ENCODE measurements at regions not wholly inside any gene's neighbourhood (a gene's known extent, or its start where the extent isn't known, plus 50 kb on each side); places are given as distances from the start of the nearest gene placed in this dataset.
"Not testable (repeated sequence)": the region's sequence is repeated elsewhere in the genome, so short reads cannot be mapped to it uniquely, and the experiment has no call there.

DNA sequence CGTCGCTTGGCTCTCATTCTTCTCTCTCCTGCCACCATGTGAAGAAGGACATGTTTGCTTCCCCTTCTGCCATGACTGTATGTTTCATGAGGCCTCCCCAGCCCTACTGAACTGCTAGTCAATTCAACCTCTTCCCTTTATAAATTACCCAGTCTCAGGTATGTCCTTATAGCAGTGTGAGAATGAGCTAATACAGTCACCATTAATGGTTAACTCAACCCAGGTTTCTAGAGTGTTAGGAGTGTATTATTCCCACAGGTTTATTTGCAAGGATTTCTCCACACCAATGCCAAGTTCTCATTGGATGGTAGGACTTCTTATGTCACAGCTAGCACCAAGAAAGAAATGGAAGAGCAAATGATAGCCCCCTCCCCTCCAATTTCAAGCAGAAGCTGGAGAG, 71.9 kb downstream of the DYNAP start:
- H3K27ac ChIP-seq (ENCODE audit: low read length, poor library complexity, severe bottlenecking): no peak overlapping the region
- no peak overlapping the region for H3K23ac ChIP-seq (ENCODE audit: low read length in 2 of 2)
- no peaks in the 10 kb centered on the region for H3K4me1 ChIP-seq (ENCODE audit: control insufficient read depth, insufficient read depth, low read depth, low read length)
- WGBS: 93% methylated on average over 2 of the region's 2 CpGs
- H3K36me3 ChIP-seq (ENCODE audit: control insufficient read depth in 1 of 2, insufficient read depth in 2 of 2, low read depth in 1 of 2, low read length in 2 of 2): no peaks in the 10 kb centered on the region
- H2AK5ac ChIP-seq (ENCODE audit: low read length, severe bottlenecking): no peak overlapping the region
- H3K14ac ChIP-seq (ENCODE audit: low read length in 2 of 2): no peak overlapping the region
- H3K27me3 ChIP-seq (ENCODE audit: control insufficient read depth in 1 of 2, insufficient read depth in 1 of 2, low read length in 2 of 2): no peaks in the 10 kb centered on the region
- H4K8ac ChIP-seq (ENCODE audit: low read length): no peak overlapping the region
- H2BK12ac ChIP-seq (ENCODE audit: low read length in 2 of 2): no peak overlapping the region
- no peak overlapping the region for H2AFZ ChIP-seq (ENCODE audit: low read depth, low read length)
- H2BK120ac ChIP-seq (ENCODE audit: low read depth, low read length): no peak overlapping the region
- no peak overlapping the region for H3K18ac ChIP-seq (ENCODE audit: low read depth in 1 of 2, low read length in 2 of 2)
- H3K9me3 ChIP-seq (ENCODE audit: control insufficient read depth, low read length): no peaks in the 10 kb centered on the region
- H3K4ac ChIP-seq (ENCODE audit: low read depth in 1 of 2, low read length in 2 of 2): no peak overlapping the region
- H3K4me2 ChIP-seq (ENCODE audit: low read length, poor library complexity, severe bottlenecking): no peak overlapping the region
- H3K9ac ChIP-seq (ENCODE audit: low read length): no peak overlapping the region
- no peaks in the 10 kb centered on the region for H3K79me1 ChIP-seq (replicated peaks; ENCODE audit: low read length, poor library complexity, severe bottlenecking)
- no peak overlapping the region for H3K4me3 ChIP-seq (ENCODE audit: insufficient read depth in 1 of 2, low read depth in 1 of 2, low read length in 2 of 2)
- no peak for DNase-seq
- no peak overlapping the region for H2BK5ac ChIP-seq (ENCODE audit: low read depth, low read length, poor library complexity, severe bottlenecking)
- no peak overlapping the region for H4K91ac ChIP-seq (ENCODE audit: low read length)
- H2BK15ac ChIP-seq (ENCODE audit: low read depth, poor library complexity, severe bottlenecking): no peak overlapping the region

DNA sequence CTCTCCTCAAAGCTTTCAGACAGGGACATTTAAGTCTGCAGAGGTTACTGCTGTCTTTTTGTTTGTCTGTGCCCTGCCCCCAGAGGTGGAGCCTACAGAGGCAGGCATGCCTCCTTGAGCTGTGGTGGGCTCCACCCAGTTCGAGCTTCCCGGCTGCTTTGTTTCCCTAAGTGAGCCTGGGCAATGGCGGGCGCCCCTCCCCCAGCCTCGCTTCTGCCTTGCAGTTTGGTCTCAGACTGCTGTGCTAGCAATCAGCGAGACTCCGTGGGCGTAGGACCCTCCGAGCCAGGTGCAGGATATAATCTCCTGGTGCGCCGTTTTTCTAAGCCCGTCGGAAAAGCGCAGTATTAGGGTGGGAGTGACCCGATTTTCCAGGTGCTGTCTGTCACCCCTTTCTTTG, 78.7 kb downstream of the DYNAP start:
- H3K14ac ChIP-seq (ENCODE audit: low read length in 2 of 2); H2AK5ac ChIP-seq (ENCODE audit: low read length, severe bottlenecking); H3K27me3 ChIP-seq (ENCODE audit: control insufficient read depth in 1 of 2, insufficient read depth in 1 of 2, low read length in 2 of 2); H2BK15ac ChIP-seq (ENCODE audit: low read depth, poor library complexity, severe bottlenecking); H3K18ac ChIP-seq (ENCODE audit: low read depth in 1 of 2, low read length in 2 of 2); DNase-seq; H3K4ac ChIP-seq (ENCODE audit: low read depth in 1 of 2, low read length in 2 of 2); H3K4me3 ChIP-seq (ENCODE audit: insufficient read depth in 1 of 2, low read depth in 1 of 2, low read length in 2 of 2); H3K4me2 ChIP-seq (ENCODE audit: low read length, poor library complexity, severe bottlenecking); H3K79me1 ChIP-seq (replicated peaks; ENCODE audit: low read length, poor library complexity, severe bottlenecking); H4K8ac ChIP-seq (ENCODE audit: low read length); H3K36me3 ChIP-seq (ENCODE audit: control insufficient read depth in 1 of 2, insufficient read depth in 2 of 2, low read depth in 1 of 2, low read length in 2 of 2); H3K9me3 ChIP-seq (ENCODE audit: control insufficient read depth, low read length); H2BK5ac ChIP-seq (ENCODE audit: low read depth, low read length, poor library complexity, severe bottlenecking); H3K23ac ChIP-seq (ENCODE audit: low read length in 2 of 2); H3K9ac ChIP-seq (ENCODE audit: low read length); H3K27ac ChIP-seq (ENCODE audit: low read length, poor library complexity, severe bottlenecking); H3K4me1 ChIP-seq (ENCODE audit: control insufficient read depth, insufficient read depth, low read depth, low read length); H2AFZ ChIP-seq (ENCODE audit: low read depth, low read length); H4K91ac ChIP-seq (ENCODE audit: low read length); H2BK12ac ChIP-seq (ENCODE audit: low read length in 2 of 2); H2BK120ac ChIP-seq (ENCODE audit: low read depth, low read length): not testable (repeated sequence)
- WGBS: 89% methylated on average over 11 of the region's 15 CpGs

DNA sequence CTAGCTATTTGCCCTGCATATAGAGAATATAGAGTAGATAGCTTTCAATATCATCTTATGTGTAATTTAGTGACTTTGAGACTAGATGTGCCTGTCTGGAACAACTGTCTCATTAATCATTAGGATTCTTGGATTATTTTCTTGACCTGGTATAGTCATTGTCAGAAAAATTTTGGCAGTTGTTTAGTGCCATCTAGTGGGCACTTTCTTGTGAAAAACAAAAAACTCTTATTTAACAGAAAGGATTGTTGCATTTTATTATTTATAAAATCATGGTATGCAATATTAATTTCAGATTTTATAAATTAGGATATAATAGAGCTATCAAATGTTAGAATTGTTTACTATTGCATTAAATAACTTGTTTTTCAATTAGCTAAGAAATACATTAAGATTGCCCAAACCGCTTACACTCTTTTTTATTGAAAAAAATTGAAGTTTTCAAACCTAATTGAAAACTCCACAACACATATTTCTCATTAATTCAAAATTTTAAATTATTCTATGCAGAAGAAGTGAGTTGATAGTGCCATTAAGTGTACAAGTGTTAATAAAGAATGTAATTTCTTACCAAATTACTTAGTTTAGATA, 80.3 kb downstream of the DYNAP start:
- Histone ChIP-seq H3K4me3 (ENCODE audit: insufficient read depth in 1 of 2, low read depth in 1 of 2, low read length in 2 of 2) (no peak overlapping the region), H3K9me3 (ENCODE audit: control insufficient read depth, low read length) (no peaks in the 10 kb centered on the region), H3K27me3 (ENCODE audit: control insufficient read depth in 1 of 2, insufficient read depth in 1 of 2, low read length in 2 of 2) (no peaks in the 10 kb centered on the region), H2BK5ac (ENCODE audit: low read depth, low read length, poor library complexity, severe bottlenecking) (no peak overlapping the region), H4K91ac (ENCODE audit: low read length) (no peak overlapping the region), H3K27ac (ENCODE audit: low read length, poor library complexity, severe bottlenecking) (no peak overlapping the region), H3K18ac (ENCODE audit: low read depth in 1 of 2, low read length in 2 of 2) (no peak overlapping the region), H3K4ac (ENCODE audit: low read depth in 1 of 2, low read length in 2 of 2) (no peak overlapping the region), H4K8ac (ENCODE audit: low read length) (no peak overlapping the region), H3K14ac (ENCODE audit: low read length in 2 of 2) (no peak overlapping the region), H3K23ac (ENCODE audit: low read length in 2 of 2) (no peak overlapping the region), H3K4me1 (ENCODE audit: control insufficient read depth, insufficient read depth, low read depth, low read length) (peaks cover 4% of the 10 kb centered on the region), H2BK15ac (ENCODE audit: low read depth, poor library complexity, severe bottlenecking) (no peak overlapping the region), H2AK5ac (ENCODE audit: low read length, severe bottlenecking) (no peak overlapping the region), H3K36me3 (ENCODE audit: control insufficient read depth in 1 of 2, insufficient read depth in 2 of 2, low read depth in 1 of 2, low read length in 2 of 2) (no peaks in the 10 kb centered on the region), H3K79me1 (replicated peaks; ENCODE audit: low read length, poor library complexity, severe bottlenecking) (no peaks in the 10 kb centered on the region), H2BK12ac (ENCODE audit: low read length in 2 of 2) (no peak overlapping the region), H3K9ac (ENCODE audit: low read length) (no peak overlapping the region), H3K4me2 (ENCODE audit: low read length, poor library complexity, severe bottlenecking) (no peak overlapping the region), H2AFZ (ENCODE audit: low read depth, low read length) (no peak overlapping the region), H2BK120ac (ENCODE audit: low read depth, low read length) (no peak overlapping the region)
- WGBS: 100% methylated on average over 1 of the region's 1 CpG
- DNase-seq: peak; percentile 53

DNA sequence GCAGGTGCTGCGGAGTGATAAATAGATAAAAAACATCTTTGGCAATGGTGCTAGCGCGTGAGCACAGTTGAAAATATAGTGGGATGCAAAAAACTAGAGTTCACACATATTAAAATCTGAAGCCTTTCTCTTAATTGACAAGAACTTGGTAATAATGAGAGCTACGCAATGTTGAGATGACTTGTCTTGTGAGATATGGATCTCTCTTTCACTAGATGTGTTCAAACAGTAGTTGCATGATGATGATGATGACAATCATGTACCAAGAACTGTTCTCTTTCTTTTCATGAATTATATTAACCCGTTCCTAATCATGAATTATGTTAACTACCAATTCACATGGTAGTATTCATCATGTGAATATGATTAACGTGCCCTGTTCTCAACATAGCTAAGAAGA, 81.1 kb downstream of the DYNAP start:
- Histone ChIP-seq H3K18ac (ENCODE audit: low read depth in 1 of 2, low read length in 2 of 2) (no peak overlapping the region), H3K23ac (ENCODE audit: low read length in 2 of 2) (no peak overlapping the region), H2BK15ac (ENCODE audit: low read depth, poor library complexity, severe bottlenecking) (no peak overlapping the region), H3K27ac (ENCODE audit: low read length, poor library complexity, severe bottlenecking) (no peak overlapping the region), H3K4me1 (ENCODE audit: control insufficient read depth, insufficient read depth, low read depth, low read length) (peaks cover 4% of the 10 kb centered on the region), H3K14ac (ENCODE audit: low read length in 2 of 2) (no peak overlapping the region), H3K27me3 (ENCODE audit: control insufficient read depth in 1 of 2, insufficient read depth in 1 of 2, low read length in 2 of 2) (no peaks in the 10 kb centered on the region), H4K91ac (ENCODE audit: low read length) (no peak overlapping the region), H3K36me3 (ENCODE audit: control insufficient read depth in 1 of 2, insufficient read depth in 2 of 2, low read depth in 1 of 2, low read length in 2 of 2) (no peaks in the 10 kb centered on the region), H3K4ac (ENCODE audit: low read depth in 1 of 2, low read length in 2 of 2) (no peak overlapping the region), H3K9ac (ENCODE audit: low read length) (no peak overlapping the region), H2AFZ (ENCODE audit: low read depth, low read length) (no peak overlapping the region), H2BK5ac (ENCODE audit: low read depth, low read length, poor library complexity, severe bottlenecking) (no peak overlapping the region), H3K4me2 (ENCODE audit: low read length, poor library complexity, severe bottlenecking) (no peak overlapping the region), H4K8ac (ENCODE audit: low read length) (no peak overlapping the region), H3K9me3 (ENCODE audit: control insufficient read depth, low read length) (no peaks in the 10 kb centered on the region), H2AK5ac (ENCODE audit: low read length, severe bottlenecking) (no peak overlapping the region), H3K4me3 (ENCODE audit: insufficient read depth in 1 of 2, low read depth in 1 of 2, low read length in 2 of 2) (no peak overlapping the region), H2BK120ac (ENCODE audit: low read depth, low read length) (no peak overlapping the region), H3K79me1 (replicated peaks; ENCODE audit: low read length, poor library complexity, severe bottlenecking) (no peaks in the 10 kb centered on the region), H2BK12ac (ENCODE audit: low read length in 2 of 2) (no peak overlapping the region)
- 97% methylated on average over 4 of the region's 6 CpGs for WGBS
- no peak for DNase-seq

Data from mesenchymal stem cell (in vitro differentiated cells and primary cell).